ENCODE measurements at regions not wholly inside any gene's neighbourhood (a gene's known extent, or its start where the extent isn't known, plus 50 kb on each side); places are given as distances from the start of the nearest gene placed in this dataset.

DNA sequence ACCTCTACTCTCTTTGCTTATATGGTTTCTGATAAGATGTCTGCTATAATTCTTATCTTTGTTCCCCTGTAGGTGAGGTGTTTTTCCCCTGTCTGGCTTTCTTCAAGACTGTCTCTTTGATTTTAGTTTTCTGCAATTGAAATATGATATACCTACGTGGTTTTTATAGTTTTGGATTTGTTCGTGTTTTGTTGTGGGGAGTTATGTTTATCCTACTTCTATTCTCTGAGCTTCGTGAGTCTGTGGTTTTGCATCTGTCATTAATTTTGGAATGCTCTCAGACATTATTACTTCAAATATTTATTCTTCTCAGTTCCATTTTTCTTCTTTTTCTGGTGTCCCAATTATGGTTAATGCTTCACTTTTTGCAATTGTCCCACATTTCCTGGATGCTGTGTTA, 521.3 kb downstream of the KCTD16 start:
- intact Hi-C loops (cut with micrococcal nuclease; ENCODE audit: unreplicated experiment) (no loop called here), in situ Hi-C loops (cut with HindIII; ENCODE audit: low pct_unique_long_range_greater_than_20kb, low sequenced_read_pairs) (no loop called here)
- ATAC-seq, result no peak
- ChIA-PET POLR2A (no interaction called here), CTCF (no interaction called here)
- H3K27ac ChIP-seq (ENCODE audit: low read length), result no peak overlapping the region
- no TSS peak for BruUV-seq (replicated peaks)
- H3K9me3 ChIP-seq (ENCODE audit: control insufficient read depth, insufficient read depth, low read depth, low read length), result no peaks in the 10 kb centered on the region
- TF ChIP-seq SIN3A (IDR thresholded peaks at IDR 0.05; ENCODE audit: borderline replicate concordance, insufficient read depth, low read depth, low read length) (no peak), TCF7L2 (IDR thresholded peaks at IDR 0.05; ENCODE audit: low read depth, low read length) (no peak), POLR2AphosphoS5 (IDR thresholded peaks at IDR 0.05; ENCODE audit: low read depth, low read length) (no peak)
- TF ChIP-seq, protein P1, sequence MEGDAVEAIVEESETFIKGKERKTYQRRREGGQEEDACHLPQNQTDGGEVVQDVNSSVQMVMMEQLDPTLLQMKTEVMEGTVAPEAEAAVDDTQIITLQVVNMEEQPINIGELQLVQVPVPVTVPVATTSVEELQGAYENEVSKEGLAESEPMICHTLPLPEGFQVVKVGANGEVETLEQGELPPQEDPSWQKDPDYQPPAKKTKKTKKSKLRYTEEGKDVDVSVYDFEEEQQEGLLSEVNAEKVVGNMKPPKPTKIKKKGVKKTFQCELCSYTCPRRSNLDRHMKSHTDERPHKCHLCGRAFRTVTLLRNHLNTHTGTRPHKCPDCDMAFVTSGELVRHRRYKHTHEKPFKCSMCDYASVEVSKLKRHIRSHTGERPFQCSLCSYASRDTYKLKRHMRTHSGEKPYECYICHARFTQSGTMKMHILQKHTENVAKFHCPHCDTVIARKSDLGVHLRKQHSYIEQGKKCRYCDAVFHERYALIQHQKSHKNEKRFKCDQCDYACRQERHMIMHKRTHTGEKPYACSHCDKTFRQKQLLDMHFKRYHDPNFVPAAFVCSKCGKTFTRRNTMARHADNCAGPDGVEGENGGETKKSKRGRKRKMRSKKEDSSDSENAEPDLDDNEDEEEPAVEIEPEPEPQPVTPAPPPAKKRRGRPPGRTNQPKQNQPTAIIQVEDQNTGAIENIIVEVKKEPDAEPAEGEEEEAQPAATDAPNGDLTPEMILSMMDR (IDR thresholded peaks at IDR 0.05), result no peak
- TF ChIP-seq, protein P2, sequence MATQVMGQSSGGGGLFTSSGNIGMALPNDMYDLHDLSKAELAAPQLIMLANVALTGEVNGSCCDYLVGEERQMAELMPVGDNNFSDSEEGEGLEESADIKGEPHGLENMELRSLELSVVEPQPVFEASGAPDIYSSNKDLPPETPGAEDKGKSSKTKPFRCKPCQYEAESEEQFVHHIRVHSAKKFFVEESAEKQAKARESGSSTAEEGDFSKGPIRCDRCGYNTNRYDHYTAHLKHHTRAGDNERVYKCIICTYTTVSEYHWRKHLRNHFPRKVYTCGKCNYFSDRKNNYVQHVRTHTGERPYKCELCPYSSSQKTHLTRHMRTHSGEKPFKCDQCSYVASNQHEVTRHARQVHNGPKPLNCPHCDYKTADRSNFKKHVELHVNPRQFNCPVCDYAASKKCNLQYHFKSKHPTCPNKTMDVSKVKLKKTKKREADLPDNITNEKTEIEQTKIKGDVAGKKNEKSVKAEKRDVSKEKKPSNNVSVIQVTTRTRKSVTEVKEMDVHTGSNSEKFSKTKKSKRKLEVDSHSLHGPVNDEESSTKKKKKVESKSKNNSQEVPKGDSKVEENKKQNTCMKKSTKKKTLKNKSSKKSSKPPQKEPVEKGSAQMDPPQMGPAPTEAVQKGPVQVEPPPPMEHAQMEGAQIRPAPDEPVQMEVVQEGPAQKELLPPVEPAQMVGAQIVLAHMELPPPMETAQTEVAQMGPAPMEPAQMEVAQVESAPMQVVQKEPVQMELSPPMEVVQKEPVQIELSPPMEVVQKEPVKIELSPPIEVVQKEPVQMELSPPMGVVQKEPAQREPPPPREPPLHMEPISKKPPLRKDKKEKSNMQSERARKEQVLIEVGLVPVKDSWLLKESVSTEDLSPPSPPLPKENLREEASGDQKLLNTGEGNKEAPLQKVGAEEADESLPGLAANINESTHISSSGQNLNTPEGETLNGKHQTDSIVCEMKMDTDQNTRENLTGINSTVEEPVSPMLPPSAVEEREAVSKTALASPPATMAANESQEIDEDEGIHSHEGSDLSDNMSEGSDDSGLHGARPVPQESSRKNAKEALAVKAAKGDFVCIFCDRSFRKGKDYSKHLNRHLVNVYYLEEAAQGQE (IDR thresholded peaks at IDR 0.05; ENCODE audit: insufficient read depth in 1 of 2, low read depth in 2 of 2, low read length in 1 of 2), result no peak
- DNase-seq (ENCODE audit: low read depth, low spot score), result no peak
- no peaks in the 10 kb centered on the region for H3K4me1 ChIP-seq (ENCODE audit: control insufficient read depth, insufficient read depth, low read length)
- no peaks in the 10 kb centered on the region for H3K27me3 ChIP-seq (ENCODE audit: control insufficient read depth, insufficient read depth, low read length)
- H3K36me3 ChIP-seq (ENCODE audit: control insufficient read depth, insufficient read depth, low read length), result no peaks in the 10 kb centered on the region
- H3K4me3 ChIP-seq (ENCODE audit: low read depth in 2 of 2, low read length in 2 of 2), result no peak overlapping the region

DNA sequence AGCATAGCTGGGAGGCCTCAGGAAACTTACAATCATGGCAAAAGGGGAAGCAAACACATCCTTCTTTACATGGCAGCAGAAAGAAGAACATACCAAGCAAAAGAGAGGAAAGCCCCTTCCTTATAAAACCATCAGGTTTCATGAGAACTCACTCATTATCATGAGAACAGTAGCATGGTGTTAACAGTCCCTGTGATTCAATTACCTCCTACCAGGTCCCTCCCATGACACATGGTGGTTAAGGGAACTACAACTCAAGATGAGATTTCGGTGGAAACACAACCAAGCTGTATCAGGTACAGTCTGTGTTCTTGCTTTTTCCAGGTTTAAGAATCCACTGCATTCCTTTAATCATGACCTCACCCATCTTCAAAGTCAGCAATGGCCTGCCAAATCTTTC, 514.2 kb downstream of the KCTD16 start:
- DNase-seq (ENCODE audit: low read depth, low spot score) (no peak), ATAC-seq (no peak)
- Histone ChIP-seq H3K9me3 (ENCODE audit: control insufficient read depth, insufficient read depth, low read depth, low read length) (no peaks in the 10 kb centered on the region), H3K36me3 (ENCODE audit: control insufficient read depth, insufficient read depth, low read length) (no peaks in the 10 kb centered on the region), H3K27me3 (ENCODE audit: control insufficient read depth, insufficient read depth, low read length) (no peaks in the 10 kb centered on the region), H3K4me1 (ENCODE audit: control insufficient read depth, insufficient read depth, low read length) (no peaks in the 10 kb centered on the region), H3K27ac (ENCODE audit: low read length) (no peak overlapping the region), H3K4me3 (ENCODE audit: low read depth in 2 of 2, low read length in 2 of 2) (no peak overlapping the region)
- in situ Hi-C loops (cut with HindIII; ENCODE audit: low pct_unique_long_range_greater_than_20kb, low sequenced_read_pairs) (no loop called here), intact Hi-C loops (cut with micrococcal nuclease; ENCODE audit: unreplicated experiment) (no loop called here)
- TF ChIP-seq, protein P2 (IDR thresholded peaks at IDR 0.05; ENCODE audit: insufficient read depth in 1 of 2, low read depth in 2 of 2, low read length in 1 of 2), result no peak
- TF ChIP-seq POLR2AphosphoS5 (IDR thresholded peaks at IDR 0.05; ENCODE audit: low read depth, low read length), result no peak
- TF ChIP-seq, protein P1 (IDR thresholded peaks at IDR 0.05), result no peak
- no peak for TF ChIP-seq SIN3A (IDR thresholded peaks at IDR 0.05; ENCODE audit: borderline replicate concordance, insufficient read depth, low read depth, low read length)
- TF ChIP-seq TCF7L2 (IDR thresholded peaks at IDR 0.05; ENCODE audit: low read depth, low read length), result no peak
- CTCF ChIA-PET, result no interaction called here
- BruUV-seq (replicated peaks), result no TSS peak
- POLR2A ChIA-PET, result no interaction called here
